ENCODE measurements at regions not wholly inside any gene's neighbourhood (a gene's known extent, or its start where the extent isn't known, plus 50 kb on each side); places are given as distances from the start of the nearest gene placed in this dataset.

- TF ChIP-seq, protein P1, sequence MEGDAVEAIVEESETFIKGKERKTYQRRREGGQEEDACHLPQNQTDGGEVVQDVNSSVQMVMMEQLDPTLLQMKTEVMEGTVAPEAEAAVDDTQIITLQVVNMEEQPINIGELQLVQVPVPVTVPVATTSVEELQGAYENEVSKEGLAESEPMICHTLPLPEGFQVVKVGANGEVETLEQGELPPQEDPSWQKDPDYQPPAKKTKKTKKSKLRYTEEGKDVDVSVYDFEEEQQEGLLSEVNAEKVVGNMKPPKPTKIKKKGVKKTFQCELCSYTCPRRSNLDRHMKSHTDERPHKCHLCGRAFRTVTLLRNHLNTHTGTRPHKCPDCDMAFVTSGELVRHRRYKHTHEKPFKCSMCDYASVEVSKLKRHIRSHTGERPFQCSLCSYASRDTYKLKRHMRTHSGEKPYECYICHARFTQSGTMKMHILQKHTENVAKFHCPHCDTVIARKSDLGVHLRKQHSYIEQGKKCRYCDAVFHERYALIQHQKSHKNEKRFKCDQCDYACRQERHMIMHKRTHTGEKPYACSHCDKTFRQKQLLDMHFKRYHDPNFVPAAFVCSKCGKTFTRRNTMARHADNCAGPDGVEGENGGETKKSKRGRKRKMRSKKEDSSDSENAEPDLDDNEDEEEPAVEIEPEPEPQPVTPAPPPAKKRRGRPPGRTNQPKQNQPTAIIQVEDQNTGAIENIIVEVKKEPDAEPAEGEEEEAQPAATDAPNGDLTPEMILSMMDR (IDR thresholded peaks at IDR 0.05), result no peak
- no peak for TF ChIP-seq POLR2A (IDR thresholded peaks at IDR 0.05)
Measured at GRCh38 chr6:159631886-159632285, 61.2 kb downstream of the SOD2 start.
